Keratinocyte (primary cell): ENCODE measurements at regions not wholly inside any gene's neighbourhood (a gene's known extent, or its start where the extent isn't known, plus 50 kb on each side); places are given as distances from the start of the nearest gene placed in this dataset.

Experiments
- DNase-seq: peaks from one replicate; pipeline ENCODE4 v3.0.0-alpha.2; 2011; ENCODE audit warnings: low read depth, missing footprints, low spot score
- FAIRE-seq: peaks from 2 replicates; lab custom pipeline; 2011; peaks lifted over from hg19 to GRCh38; lab: Jason Lieb, UNC
- H2AFZ ChIP-seq: 2 replicates; pipeline ENCODE4 v1.6.0; 2012; ENCODE audit warnings: low read length, control low read depth, inconsistent platforms; ENCODE audit not compliant: control insufficient read depth
- H3K27ac ChIP-seq: 2 replicates; pipeline ENCODE4 v1.5.1; 2011; ENCODE audit warnings: low read length; ENCODE audit not compliant: control insufficient read depth, insufficient read depth
- H3K27me3 ChIP-seq: 3 replicates; pipeline ENCODE4 v1.6.0; 2011; ENCODE audit warnings: low read length; ENCODE audit not compliant: control insufficient read depth, insufficient read depth; ENCODE audit errors: extremely low read depth
- H3K36me3 ChIP-seq, 2 experiments: 2 replicates in 1 of 2; 3 replicates in 1 of 2; pipeline ENCODE4 v1.5.1; 2011; ENCODE audit warnings: low read length in 2 of 2, mild to moderate bottlenecking in 1 of 2; ENCODE audit not compliant: control insufficient read depth in 2 of 2, insufficient read depth in 2 of 2; ENCODE audit errors: extremely low read depth in 1 of 2
- H3K4me1 ChIP-seq: 3 replicates; pipeline ENCODE4 v1.5.1; 2011; ENCODE audit warnings: low read length; ENCODE audit not compliant: control insufficient read depth, insufficient read depth; ENCODE audit errors: extremely low read depth
- H3K4me2 ChIP-seq: 3 replicates; pipeline ENCODE4 v1.6.0; 2011; ENCODE audit warnings: low read depth, low read length; ENCODE audit not compliant: control insufficient read depth, insufficient read depth; ENCODE audit errors: extremely low read depth
- H3K4me3 ChIP-seq, 3 experiments: fragments of 200-600 bp in 1 of 3; sonication (generic) in 1 of 3; 2 replicates in 2 of 3; 3 replicates in 1 of 3; pipeline ENCODE4 v1.5.1; 2011 to 2016; ENCODE audit warnings: low read length in 3 of 3, mild to moderate bottlenecking in 3 of 3, control low read depth in 2 of 3, inconsistent platforms in 1 of 3, low read depth in 1 of 3, mixed read lengths in 1 of 3, mixed run types in 1 of 3, moderate library complexity in 1 of 3; ENCODE audit not compliant: control insufficient read depth in 2 of 3, insufficient read depth in 2 of 3; ENCODE audit errors: extremely low read depth in 1 of 3
- H3K79me2 ChIP-seq: 2 replicates; pipeline ENCODE4 v1.6.0; 2012; ENCODE audit warnings: low read length; ENCODE audit not compliant: control insufficient read depth, insufficient read depth
- H3K9ac ChIP-seq: 3 replicates; pipeline ENCODE4 v1.6.0; 2011; ENCODE audit warnings: low read length; ENCODE audit not compliant: control insufficient read depth, insufficient read depth; ENCODE audit errors: extremely low read depth
- H3K9me1 ChIP-seq: 3 replicates; pipeline ENCODE4 v1.6.0; 2011; ENCODE audit warnings: low read length; ENCODE audit not compliant: control insufficient read depth, insufficient read depth; ENCODE audit errors: extremely low read depth
- H3K9me3 ChIP-seq: 2 replicates; pipeline ENCODE4 v1.5.1; 2012; ENCODE audit warnings: low read depth, low read length; ENCODE audit not compliant: control insufficient read depth
- H4K20me1 ChIP-seq: 3 replicates; pipeline ENCODE4 v1.6.0; 2011; ENCODE audit warnings: low read length; ENCODE audit not compliant: control insufficient read depth, insufficient read depth; ENCODE audit errors: extremely low read depth
- CTCF ChIP-seq, 3 experiments: IDR thresholded peaks in 1 of 3; conservative IDR thresholded peaks in 1 of 3; optimal IDR thresholded peaks in 1 of 3; 2 replicates in 2 of 3; 3 replicates in 1 of 3; pipeline versions ENCODE3 to v1.5.1; 2011; ENCODE audit warnings: low read length in 3 of 3, mild to moderate bottlenecking in 3 of 3, moderate library complexity in 2 of 3, control low read depth in 1 of 3, inconsistent platforms in 1 of 3; ENCODE audit not compliant: insufficient read depth in 2 of 3; ENCODE audit errors: extremely low read depth in 1 of 3
- EZH2 ChIP-seq: IDR thresholded peaks from one replicate; pipeline ENCODE4 v1.6.1; 2012; ENCODE audit warnings: inconsistent platforms, mild to moderate bottlenecking, low read length, moderate library complexity
- dilution Hi-C: fragments of 300-500 bp; cut with MboI; formaldehyde crosslinking; loops from one replicate; pipeline ENCODE4 v1.7.0; 2020; ENCODE audit warnings: low sequenced_read_pairs; ENCODE audit not compliant: extremely low pct_ligation_motif_present

- no peak for DNase-seq
- H3K4me2 ChIP-seq: no peak overlapping the region
- no peak overlapping the region for H2AFZ ChIP-seq
- dilution Hi-C loops: no loop called here
- H3K27ac ChIP-seq: no peak overlapping the region
- H3K9ac ChIP-seq: no peak overlapping the region
- H4K20me1 ChIP-seq: no peaks in the 10 kb centered on the region
- no peaks in the 10 kb centered on the region for H3K9me1 ChIP-seq
- TF ChIP-seq CTCF (optimal IDR thresholded peaks at IDR 0.05 in 1 of 3, IDR thresholded peaks at IDR 0.05 in 1 of 3, conservative IDR thresholded peaks at IDR 0.05 in 1 of 3; ENCODE audit: extremely low read depth in 1 of 3, insufficient read depth in 2 of 3, low read length in 3 of 3): no peak
- TF ChIP-seq EZH2: no peak
- H3K27me3 ChIP-seq: no peaks in the 10 kb centered on the region
- no peak overlapping the region for H3K4me3 ChIP-seq
- no peaks in the 10 kb centered on the region for H3K36me3 ChIP-seq
- no peaks in the 10 kb centered on the region for H3K9me3 ChIP-seq
- no peaks in the 10 kb centered on the region for H3K79me2 ChIP-seq
- no peak for FAIRE-seq
- H3K4me1 ChIP-seq: no peaks in the 10 kb centered on the region
Observed at GRCh38 chr11:80886684-80887083, 1445.9 kb upstream of the TENM4 start.

- dilution Hi-C loops: no loop called here
- Histone ChIP-seq H3K9ac (no peak overlapping the region), H3K9me3 (no peaks in the 10 kb centered on the region), H3K9me1 (no peaks in the 10 kb centered on the region), H3K4me1 (no peaks in the 10 kb centered on the region), H3K27me3 (no peaks in the 10 kb centered on the region), H3K4me3 (no peak overlapping the region), H3K27ac (no peak overlapping the region), H3K36me3 (no peaks in the 10 kb centered on the region), H3K4me2 (no peak overlapping the region), H2AFZ (no peak overlapping the region), H3K79me2 (no peaks in the 10 kb centered on the region), H4K20me1 (no peaks in the 10 kb centered on the region)
- FAIRE-seq (no peak), DNase-seq (no peak)
- TF ChIP-seq CTCF (optimal IDR thresholded peaks at IDR 0.05 in 1 of 3, IDR thresholded peaks at IDR 0.05 in 1 of 3, conservative IDR thresholded peaks at IDR 0.05 in 1 of 3; ENCODE audit: extremely low read depth in 1 of 3, insufficient read depth in 2 of 3, low read length in 3 of 3) (no peak), EZH2 (no peak)
Observed at GRCh38 chr11:80873310-80873999, 1432.6 kb upstream of the TENM4 start.
